ENCODE measurements at regions not wholly inside any gene's neighbourhood (a gene's known extent, or its start where the extent isn't known, plus 50 kb on each side); places are given as distances from the start of the nearest gene placed in this dataset.

DNA sequence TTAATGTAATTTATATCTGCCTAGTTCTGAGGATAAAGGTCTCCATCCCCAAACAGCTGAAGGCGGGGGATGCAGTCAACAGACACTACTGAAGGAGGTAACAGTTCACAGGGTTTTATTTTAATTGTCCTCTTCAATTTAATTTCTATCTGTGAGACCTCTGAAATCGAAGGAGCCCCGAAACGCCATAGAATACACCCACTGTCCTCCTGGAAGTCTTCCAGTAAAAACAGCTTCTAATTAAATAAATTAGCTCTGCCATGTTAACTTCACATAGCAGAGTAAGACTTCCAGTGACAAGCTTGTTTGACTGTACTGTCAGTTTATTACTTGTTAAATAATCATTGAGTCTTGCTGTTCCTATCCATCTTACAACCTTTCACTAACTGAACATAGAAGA lies 193.5 kb downstream of the SEC61B start:
- H3K27me3 ChIP-seq (ENCODE audit: low read depth): no peaks in the 10 kb centered on the region
- no peaks in the 10 kb centered on the region for H3K4me1 ChIP-seq
- H3K4me3 ChIP-seq: no peak overlapping the region
- no peak overlapping the region for H3K27ac ChIP-seq (replicated peaks)
- DNase-seq: no peak
- TF ChIP-seq, protein P1, sequence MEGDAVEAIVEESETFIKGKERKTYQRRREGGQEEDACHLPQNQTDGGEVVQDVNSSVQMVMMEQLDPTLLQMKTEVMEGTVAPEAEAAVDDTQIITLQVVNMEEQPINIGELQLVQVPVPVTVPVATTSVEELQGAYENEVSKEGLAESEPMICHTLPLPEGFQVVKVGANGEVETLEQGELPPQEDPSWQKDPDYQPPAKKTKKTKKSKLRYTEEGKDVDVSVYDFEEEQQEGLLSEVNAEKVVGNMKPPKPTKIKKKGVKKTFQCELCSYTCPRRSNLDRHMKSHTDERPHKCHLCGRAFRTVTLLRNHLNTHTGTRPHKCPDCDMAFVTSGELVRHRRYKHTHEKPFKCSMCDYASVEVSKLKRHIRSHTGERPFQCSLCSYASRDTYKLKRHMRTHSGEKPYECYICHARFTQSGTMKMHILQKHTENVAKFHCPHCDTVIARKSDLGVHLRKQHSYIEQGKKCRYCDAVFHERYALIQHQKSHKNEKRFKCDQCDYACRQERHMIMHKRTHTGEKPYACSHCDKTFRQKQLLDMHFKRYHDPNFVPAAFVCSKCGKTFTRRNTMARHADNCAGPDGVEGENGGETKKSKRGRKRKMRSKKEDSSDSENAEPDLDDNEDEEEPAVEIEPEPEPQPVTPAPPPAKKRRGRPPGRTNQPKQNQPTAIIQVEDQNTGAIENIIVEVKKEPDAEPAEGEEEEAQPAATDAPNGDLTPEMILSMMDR (IDR thresholded peaks at IDR 0.05; ENCODE audit: borderline replicate concordance): no peak
- no peaks in the 10 kb centered on the region for H3K9me3 ChIP-seq (replicated peaks)
- H3K36me3 ChIP-seq: no peaks in the 10 kb centered on the region
- intact Hi-C loops (cut with micrococcal nuclease): no loop called here

DNA sequence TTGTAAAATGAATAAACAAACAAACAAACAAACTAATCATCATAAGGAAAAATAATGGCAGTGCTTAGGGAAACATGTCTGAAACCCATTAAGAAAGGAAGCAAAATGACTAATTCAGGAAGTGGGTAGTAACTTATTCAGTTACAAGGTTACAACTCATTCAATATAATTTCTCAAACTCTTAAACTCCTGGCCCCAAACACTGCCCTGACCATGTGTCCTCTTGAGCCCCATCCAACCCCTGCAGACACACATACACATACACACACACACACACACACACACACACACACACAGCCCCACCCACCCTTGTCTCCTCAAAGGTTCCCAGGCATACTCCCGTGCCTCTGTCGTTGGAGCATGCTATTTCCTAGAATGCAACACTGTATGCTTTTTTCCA lies 193.9 kb downstream of the SEC61B start:
- no peaks in the 10 kb centered on the region for H3K9me3 ChIP-seq (replicated peaks)
- TF ChIP-seq, protein P1 (IDR thresholded peaks at IDR 0.05; ENCODE audit: borderline replicate concordance): no peak
- no peaks in the 10 kb centered on the region for H3K27me3 ChIP-seq (ENCODE audit: low read depth)
- H3K4me3 ChIP-seq: no peak overlapping the region
- intact Hi-C loops (cut with micrococcal nuclease): no loop called here
- no peaks in the 10 kb centered on the region for H3K36me3 ChIP-seq
- DNase-seq: no peak
- H3K27ac ChIP-seq (replicated peaks): no peak overlapping the region
- no peaks in the 10 kb centered on the region for H3K4me1 ChIP-seq

DNA sequence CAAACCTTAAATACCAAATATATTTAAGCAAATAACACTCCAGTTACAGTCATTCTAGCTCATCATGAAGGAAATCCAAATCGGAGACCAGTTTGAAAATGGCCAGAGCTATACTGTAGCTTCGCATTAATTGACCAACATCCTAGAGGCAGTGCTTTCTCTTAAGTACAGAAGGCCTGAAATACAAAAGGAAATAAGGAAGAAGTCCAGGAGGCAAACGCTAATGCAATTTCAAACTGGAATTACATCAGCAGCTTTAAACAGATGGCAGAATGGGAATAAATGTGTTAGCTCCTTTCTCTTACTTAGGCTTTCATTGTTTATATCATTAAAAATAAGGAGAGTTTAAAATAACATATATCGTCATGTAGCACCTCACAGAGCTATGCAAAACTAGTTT lies 197.0 kb downstream of the SEC61B start:
- Histone ChIP-seq H3K4me1 (no peaks in the 10 kb centered on the region), H3K27ac (replicated peaks) (no peak overlapping the region), H3K9me3 (replicated peaks) (no peaks in the 10 kb centered on the region), H3K36me3 (no peaks in the 10 kb centered on the region), H3K4me3 (no peak overlapping the region), H3K27me3 (ENCODE audit: low read depth) (no peaks in the 10 kb centered on the region)
- TF ChIP-seq, protein P1 (IDR thresholded peaks at IDR 0.05; ENCODE audit: borderline replicate concordance): no peak
- intact Hi-C loops (cut with micrococcal nuclease): no loop called here
- no peak for DNase-seq

DNA sequence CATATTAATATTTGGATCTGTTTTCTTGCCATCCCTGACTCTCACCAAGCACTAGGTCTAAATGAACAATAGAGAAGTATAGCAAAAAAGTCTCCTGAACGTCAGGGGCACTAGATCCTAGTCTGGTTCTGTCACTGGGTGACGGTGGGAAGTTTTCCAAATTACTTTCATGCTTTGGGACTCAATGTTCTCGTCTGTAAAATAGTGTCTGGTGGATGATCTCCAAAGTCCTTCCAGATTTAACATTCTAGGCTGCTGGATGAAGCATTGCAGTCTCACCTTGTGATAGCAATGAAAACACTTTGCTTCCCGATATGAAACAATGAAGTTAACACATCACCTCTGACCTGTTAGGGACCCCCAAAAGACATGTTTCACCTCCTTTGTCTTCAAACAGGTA lies 199.3 kb downstream of the SEC61B start:
- H3K36me3 ChIP-seq: no peaks in the 10 kb centered on the region
- intact Hi-C loops (cut with micrococcal nuclease): no loop called here
- no peaks in the 10 kb centered on the region for H3K9me3 ChIP-seq (replicated peaks)

DNA sequence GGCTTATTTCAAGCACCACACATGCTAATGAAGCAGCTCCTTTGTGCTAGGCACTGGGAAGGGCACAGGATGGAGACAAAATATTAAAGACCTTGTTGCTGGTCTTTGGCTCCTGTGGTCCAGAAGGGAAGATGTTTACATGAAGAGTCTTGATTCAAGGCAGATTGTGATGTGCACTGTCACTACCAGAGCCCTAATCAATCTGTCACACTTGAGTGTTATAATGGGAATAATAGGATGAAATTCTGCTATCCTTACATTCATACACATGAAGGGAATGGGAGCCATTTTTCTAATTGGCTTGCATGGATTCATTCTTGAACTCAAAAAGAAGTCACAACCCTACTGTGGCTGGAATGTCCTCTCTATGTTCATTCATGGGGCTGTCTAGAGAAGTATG lies 203.0 kb downstream of the SEC61B start:
- no peak overlapping the region for H3K27ac ChIP-seq (replicated peaks)
- TF ChIP-seq, protein P1 (IDR thresholded peaks at IDR 0.05; ENCODE audit: borderline replicate concordance): no peak
- intact Hi-C loops (cut with micrococcal nuclease): no loop called here
- no peaks in the 10 kb centered on the region for H3K36me3 ChIP-seq
- no peaks in the 10 kb centered on the region for H3K4me1 ChIP-seq
- no peaks in the 10 kb centered on the region for H3K9me3 ChIP-seq (replicated peaks)
- no peak for DNase-seq
- no peak overlapping the region for H3K4me3 ChIP-seq
- no peaks in the 10 kb centered on the region for H3K27me3 ChIP-seq (ENCODE audit: low read depth)

More for the DNA sequence above, 199.3 kb downstream of the SEC61B start:
- no peaks in the 10 kb centered on the region for H3K27me3 ChIP-seq (ENCODE audit: low read depth)
- H3K4me1 ChIP-seq: no peaks in the 10 kb centered on the region
- TF ChIP-seq, protein P1 (IDR thresholded peaks at IDR 0.05; ENCODE audit: borderline replicate concordance): no peak
- no peak for DNase-seq
- no peak overlapping the region for H3K27ac ChIP-seq (replicated peaks)
- no peak overlapping the region for H3K4me3 ChIP-seq

All from left ventricle myocardium inferior (tissue), 1 donor.